ENCODE measurements at regions not wholly inside any gene's neighbourhood (a gene's known extent, or its start where the extent isn't known, plus 50 kb on each side); places are given as distances from the start of the nearest gene placed in this dataset.
A peak's percentile ranks its signal among the peaks of the same experiment; 100 is the strongest.
"Not testable (repeated sequence)": the region's sequence is repeated elsewhere in the genome, so short reads cannot be mapped to it uniquely, and the experiment has no call there.

GRCh38 chr3:169007145-169007544 is 656.4 kb downstream of the MECOM start:
- H3K4me3 ChIP-seq (ENCODE audit: insufficient read depth, low read depth, low read length): no peak overlapping the region
- in situ Hi-C loops (cut with MboI; ENCODE audit: low sequenced_read_pairs): no loop called here
- H3K4me2 ChIP-seq (ENCODE audit: low read depth, low read length): no peak overlapping the region
- intact Hi-C loops (cut with micrococcal nuclease): no loop called here
- DNase-seq (no peak), ATAC-seq (ENCODE audit: low read depth) (no peak)
- no peak overlapping the region for H2BK15ac ChIP-seq (ENCODE audit: low read depth, low read length)
- H4K20me1 ChIP-seq (ENCODE audit: insufficient read depth, low read length): no peaks in the 10 kb centered on the region
- H2AK9ac ChIP-seq (replicated peaks; ENCODE audit: low read depth, low read length, poor library complexity): no peak overlapping the region
- dilution Hi-C loops (cut with HindIII; ENCODE audit: low sequenced_read_pairs, unreplicated experiment): no loop called here
- no peak overlapping the region for H4K91ac ChIP-seq (ENCODE audit: insufficient read depth, low read depth, low read length)
- no peaks in the 10 kb centered on the region for H3K36me3 ChIP-seq (ENCODE audit: control insufficient read depth, insufficient read depth, low read length)
- POLR2A ChIA-PET (ENCODE audit: unreplicated experiment): no interaction called here
- no peak overlapping the region for H2AK5ac ChIP-seq (ENCODE audit: low read depth, low read length)
- no CpG with 5 or more reads among the region's 2 CpGs for WGBS, 2 experiments (ENCODE audit: extremely low coverage in 2 of 2, insufficient read length in 1 of 2)
- no peak overlapping the region for H2BK120ac ChIP-seq (ENCODE audit: low read depth, low read length)
- no peak overlapping the region for H3K9ac ChIP-seq (ENCODE audit: low read depth, low read length)
- no peak overlapping the region for H3K27ac ChIP-seq (ENCODE audit: insufficient read depth, low read length)
- TF ChIP-seq NFE2L2 (IDR thresholded peaks at IDR 0.05; ENCODE audit: low read depth, low read length) (peak; percentile 81), FOS (IDR thresholded peaks at IDR 0.05; ENCODE audit: low read depth, low read length) (no peak)
- H3K18ac ChIP-seq (ENCODE audit: low read depth, low read length): no peak overlapping the region
- H3K4me1 ChIP-seq (ENCODE audit: control insufficient read depth, insufficient read depth, low read length): no peaks in the 10 kb centered on the region
- H4K5ac ChIP-seq (ENCODE audit: low read depth, low read length): no peak overlapping the region
- no peak overlapping the region for H2AFZ ChIP-seq (replicated peaks; ENCODE audit: low read length, poor library complexity)
- H3K9me3 ChIP-seq (ENCODE audit: control insufficient read depth, insufficient read depth, low read length): no peaks in the 10 kb centered on the region
- BruUV-seq (replicated peaks): no TSS peak
- H3K79me1 ChIP-seq (ENCODE audit: low read depth in 1 of 2, low read length in 2 of 2): no peaks in the 10 kb centered on the region
- H3K23ac ChIP-seq (ENCODE audit: low read depth, low read length): no peak overlapping the region
- no peak overlapping the region for H3K56ac ChIP-seq (ENCODE audit: extremely low read depth, insufficient read depth, low read length)
- H3K4ac ChIP-seq (ENCODE audit: low read depth, low read length): no peak overlapping the region
- H3K9me1 ChIP-seq (ENCODE audit: insufficient read depth, low read length): no peaks in the 10 kb centered on the region
- CTCF ChIA-PET: no interaction called here
- no peak overlapping the region for H2BK20ac ChIP-seq (ENCODE audit: low read depth, low read length)
- H3K14ac ChIP-seq (replicated peaks; ENCODE audit: low read depth, low read length): no peak overlapping the region
- H2BK5ac ChIP-seq (ENCODE audit: low read depth, low read length, poor library complexity, severe bottlenecking): no peak overlapping the region
- H3K27me3 ChIP-seq (ENCODE audit: control insufficient read depth, insufficient read depth, low read length): no peaks in the 10 kb centered on the region
- H4K8ac ChIP-seq (ENCODE audit: low read depth in 2 of 2, low read length in 2 of 2): no peak overlapping the region

- H3K4me1 ChIP-seq (ENCODE audit: control insufficient read depth, insufficient read depth, low read length); H3K4me2 ChIP-seq (ENCODE audit: low read depth, low read length); H2AK5ac ChIP-seq (ENCODE audit: low read depth, low read length); H3K4me3 ChIP-seq (ENCODE audit: insufficient read depth, low read depth, low read length); H3K79me1 ChIP-seq (ENCODE audit: low read depth in 1 of 2, low read length in 2 of 2); H4K20me1 ChIP-seq (ENCODE audit: insufficient read depth, low read length); H3K27ac ChIP-seq (ENCODE audit: insufficient read depth, low read length); H3K9ac ChIP-seq (ENCODE audit: low read depth, low read length); H3K23ac ChIP-seq (ENCODE audit: low read depth, low read length); H4K5ac ChIP-seq (ENCODE audit: low read depth, low read length); ATAC-seq (ENCODE audit: low read depth); BruUV-seq (replicated peaks); CTCF ChIA-PET; H2BK5ac ChIP-seq (ENCODE audit: low read depth, low read length, poor library complexity, severe bottlenecking); H2BK120ac ChIP-seq (ENCODE audit: low read depth, low read length); H4K91ac ChIP-seq (ENCODE audit: insufficient read depth, low read depth, low read length); in situ Hi-C loops (cut with MboI; ENCODE audit: low sequenced_read_pairs); H3K14ac ChIP-seq (replicated peaks; ENCODE audit: low read depth, low read length); H3K56ac ChIP-seq (ENCODE audit: extremely low read depth, insufficient read depth, low read length); H3K27me3 ChIP-seq (ENCODE audit: control insufficient read depth, insufficient read depth, low read length); intact Hi-C loops (cut with micrococcal nuclease); H2AFZ ChIP-seq (replicated peaks; ENCODE audit: low read length, poor library complexity); H3K36me3 ChIP-seq (ENCODE audit: control insufficient read depth, insufficient read depth, low read length); H2BK20ac ChIP-seq (ENCODE audit: low read depth, low read length); H3K18ac ChIP-seq (ENCODE audit: low read depth, low read length); H4K8ac ChIP-seq (ENCODE audit: low read depth in 2 of 2, low read length in 2 of 2); H2BK15ac ChIP-seq (ENCODE audit: low read depth, low read length); H3K9me1 ChIP-seq (ENCODE audit: insufficient read depth, low read length); dilution Hi-C loops (cut with HindIII; ENCODE audit: low sequenced_read_pairs, unreplicated experiment); H2AK9ac ChIP-seq (replicated peaks; ENCODE audit: low read depth, low read length, poor library complexity); DNase-seq; POLR2A ChIA-PET (ENCODE audit: unreplicated experiment); H3K9me3 ChIP-seq (ENCODE audit: control insufficient read depth, insufficient read depth, low read length); H3K4ac ChIP-seq (ENCODE audit: low read depth, low read length): not testable (repeated sequence)
- no CpG with 5 or more reads among the region's 5 CpGs for WGBS, 2 experiments (ENCODE audit: extremely low coverage in 2 of 2, insufficient read length in 1 of 2)
Measured at GRCh38 chr3:169006398-169006797, 657.1 kb downstream of the MECOM start.
